CD4-positive, alpha-beta T cell (primary cell): ENCODE measurements at regions not wholly inside any gene's neighbourhood (a gene's known extent, or its start where the extent isn't known, plus 50 kb on each side); places are given as distances from the start of the nearest gene placed in this dataset.
A peak's percentile ranks its signal among the peaks of the same experiment; 100 is the strongest.

Source experiments
- ATAC-seq: fragments of 200-7000 bp; cut with Tn5 transposase; one replicate; pipeline ENCODE4 v1.10.0; 2022; ENCODE audit warnings: mild to moderate bottlenecking; ENCODE audit not compliant: poor library complexity
- CTCF ChIA-PET: fragments of 350-600 bp; sonication (Branson Sonifier 250); formaldehyde crosslinking; loops from one replicate; lab custom pipeline; 2021; ENCODE audit warnings: antibody characterized with exemption, inconsistent platforms; lab: Charles Lee
- POLR2A ChIA-PET: fragments of 350-600 bp; sonication (Branson Sonifier 250); formaldehyde crosslinking; loops from one replicate; lab custom pipeline; 2021; ENCODE audit warnings: antibody characterized with exemption, inconsistent platforms; lab: Charles Lee
- DNase-seq, 14 experiments: peaks; one replicate each; pipeline ENCODE4 v3.0.0-alpha.2; 2013 to 2020; ENCODE audit warnings: mixed read lengths in 2 of 14
- H3K27ac ChIP-seq, 2 donors: one replicate each; pipeline versions ENCODE4 v1.5.1 to v1.7.0; 2013; ENCODE audit warnings: low read length in 2 of 2, low read depth in 1 of 2, mild to moderate bottlenecking in 1 of 2
- H3K27me3 ChIP-seq, 2 experiments: 1 replicate in 1 of 2; 2 replicates in 1 of 2; pipeline versions ENCODE4 v1.6.1 to v1.7.0; 2013; ENCODE audit warnings: low read length in 2 of 2, control low read depth in 1 of 2, mild to moderate bottlenecking in 1 of 2, moderate library complexity in 1 of 2; ENCODE audit not compliant: insufficient read depth in 2 of 2, control insufficient read depth in 1 of 2
- H3K36me3 ChIP-seq: one replicate; pipeline ENCODE4 v1.6.1; 2013; ENCODE audit warnings: low read length, control low read depth; ENCODE audit not compliant: insufficient read depth
- H3K4me1 ChIP-seq: one replicate; pipeline ENCODE4 v1.6.1; 2013; ENCODE audit warnings: low read length, control low read depth; ENCODE audit not compliant: insufficient read depth
- H3K4me3 ChIP-seq: one replicate; pipeline ENCODE4 v1.5.1; 2013; ENCODE audit warnings: mild to moderate bottlenecking, low read length, moderate library complexity
- H3K9me3 ChIP-seq, 2 experiments: 1 replicate in 1 of 2; 2 replicates in 1 of 2; pipeline versions ENCODE4 v1.6.1 to v1.7.0; 2013; ENCODE audit warnings: low read length in 2 of 2, mild to moderate bottlenecking in 2 of 2, control low read depth in 1 of 2, moderate library complexity in 1 of 2; ENCODE audit not compliant: control insufficient read depth in 1 of 2, insufficient read depth in 1 of 2
- H3K27ac Mint-ChIP-seq: one replicate; pipeline ENCODE4 v1.8.0; 2020; ENCODE audit warnings: mixed read lengths
- H3K27me3 Mint-ChIP-seq: one replicate; pipeline ENCODE4 v1.8.0; 2021; ENCODE audit warnings: mixed read lengths
- H3K36me3 Mint-ChIP-seq: one replicate; pipeline ENCODE4 v1.8.0; 2021; ENCODE audit warnings: low read depth, mixed read lengths
- H3K4me1 Mint-ChIP-seq: one replicate; pipeline ENCODE4 v1.8.0; 2021; ENCODE audit warnings: low read depth, mixed read lengths
- H3K4me3 Mint-ChIP-seq: one replicate; pipeline ENCODE4 v1.8.0; 2020; ENCODE audit warnings: mild to moderate bottlenecking, mixed read lengths
- H3K9me3 Mint-ChIP-seq: one replicate; pipeline ENCODE4 v1.8.0; 2020; ENCODE audit warnings: mixed read lengths
- intact Hi-C, 2 experiments: fragments of 100-400 bp; cut with DNase I in 1 of 2; cut with micrococcal nuclease in 1 of 2; formaldehyde crosslinking; loops; one replicate each; pipeline versions ENCODE4 v1.15.1 to v1.9.0; 2023 to 2025; cut with DNase I, micrococcal nuclease
- TF ChIP-seq, protein P1 (sequence below): fragments of 200-600 bp; IDR thresholded peaks from one replicate; pipeline ENCODE4 v1.8.0; 2022; ENCODE audit warnings: antibody characterized with exemption, mild to moderate bottlenecking

DNA sequence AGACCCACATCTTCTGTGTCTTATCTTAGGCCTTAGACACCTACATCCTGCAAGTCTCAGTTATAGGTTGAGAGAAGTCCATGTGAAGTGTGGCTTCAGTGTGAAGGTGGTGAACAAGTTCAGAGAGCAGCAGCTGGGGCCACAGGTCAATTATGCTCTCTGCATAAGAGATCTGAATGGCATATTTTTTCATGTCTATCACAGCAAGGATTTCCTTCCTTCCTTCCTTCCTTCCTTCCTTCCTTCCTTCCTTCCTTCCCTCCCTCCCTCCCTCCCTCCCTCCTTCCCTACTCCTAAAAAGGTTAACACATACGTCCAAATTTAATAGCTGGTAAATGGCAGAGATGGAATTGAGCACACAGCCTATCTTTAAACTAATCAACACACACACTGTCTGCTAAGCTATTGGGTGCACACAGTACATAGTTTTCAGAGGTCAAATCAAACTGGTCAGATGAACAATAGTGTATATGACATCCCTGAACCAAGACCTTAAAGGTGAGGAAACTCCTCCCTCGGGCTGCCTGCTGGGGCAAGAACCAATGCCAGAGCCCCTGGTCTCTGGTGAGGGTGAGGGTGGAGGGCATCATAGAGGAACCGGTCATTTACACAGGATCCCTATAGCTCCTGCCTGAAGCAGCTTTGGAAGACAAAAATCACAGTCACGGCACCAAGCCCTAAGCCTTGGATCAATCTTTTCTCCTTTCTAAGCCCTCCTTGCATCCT, 240.9 kb downstream of the ICOS start:
- ChIA-PET POLR2A (interaction anchor here (0.8 to 1.7 kb wide), 4 partner anchors 10 to 67 kb away, joined by 3 to 6 read pairs (median 4); no protein-coding TSS in a partner anchor), CTCF (interaction anchor here (1.0 to 2.9 kb wide), 10 partner anchors 12 to 248 kb away, joined by 3 to 18 read pairs (median 6); no protein-coding TSS in a partner anchor)
- ATAC-seq (no peak), DNase-seq (no peak)
- peaks cover 5 to 6% of the 10 kb centered on the region in 2 experiments for H3K27me3 ChIP-seq
- Mint-ChIP-seq H3K27me3 (peaks cover 10% of the 10 kb centered on the region), H3K4me3 (no peak overlapping the region), H3K4me1 (no peaks in the 10 kb centered on the region), H3K9me3 (no peaks in the 10 kb centered on the region), H3K36me3 (no peaks in the 10 kb centered on the region), H3K27ac (no peak overlapping the region)
- no peaks in the 10 kb centered on the region for H3K9me3 ChIP-seq
- TF ChIP-seq, protein P1, sequence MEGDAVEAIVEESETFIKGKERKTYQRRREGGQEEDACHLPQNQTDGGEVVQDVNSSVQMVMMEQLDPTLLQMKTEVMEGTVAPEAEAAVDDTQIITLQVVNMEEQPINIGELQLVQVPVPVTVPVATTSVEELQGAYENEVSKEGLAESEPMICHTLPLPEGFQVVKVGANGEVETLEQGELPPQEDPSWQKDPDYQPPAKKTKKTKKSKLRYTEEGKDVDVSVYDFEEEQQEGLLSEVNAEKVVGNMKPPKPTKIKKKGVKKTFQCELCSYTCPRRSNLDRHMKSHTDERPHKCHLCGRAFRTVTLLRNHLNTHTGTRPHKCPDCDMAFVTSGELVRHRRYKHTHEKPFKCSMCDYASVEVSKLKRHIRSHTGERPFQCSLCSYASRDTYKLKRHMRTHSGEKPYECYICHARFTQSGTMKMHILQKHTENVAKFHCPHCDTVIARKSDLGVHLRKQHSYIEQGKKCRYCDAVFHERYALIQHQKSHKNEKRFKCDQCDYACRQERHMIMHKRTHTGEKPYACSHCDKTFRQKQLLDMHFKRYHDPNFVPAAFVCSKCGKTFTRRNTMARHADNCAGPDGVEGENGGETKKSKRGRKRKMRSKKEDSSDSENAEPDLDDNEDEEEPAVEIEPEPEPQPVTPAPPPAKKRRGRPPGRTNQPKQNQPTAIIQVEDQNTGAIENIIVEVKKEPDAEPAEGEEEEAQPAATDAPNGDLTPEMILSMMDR: no peak
- no peaks in the 10 kb centered on the region for H3K36me3 ChIP-seq
- intact Hi-C loops: loop anchor here in 1 of 2 experiments (5.0 kb wide), 2 partner anchors 105 to 150 kb away; no protein-coding TSS in a partner anchor
- H3K27ac ChIP-seq: no peak overlapping the region
- peaks cover 4% of the 10 kb centered on the region for H3K4me1 ChIP-seq
- no peak overlapping the region for H3K4me3 ChIP-seq

DNA sequence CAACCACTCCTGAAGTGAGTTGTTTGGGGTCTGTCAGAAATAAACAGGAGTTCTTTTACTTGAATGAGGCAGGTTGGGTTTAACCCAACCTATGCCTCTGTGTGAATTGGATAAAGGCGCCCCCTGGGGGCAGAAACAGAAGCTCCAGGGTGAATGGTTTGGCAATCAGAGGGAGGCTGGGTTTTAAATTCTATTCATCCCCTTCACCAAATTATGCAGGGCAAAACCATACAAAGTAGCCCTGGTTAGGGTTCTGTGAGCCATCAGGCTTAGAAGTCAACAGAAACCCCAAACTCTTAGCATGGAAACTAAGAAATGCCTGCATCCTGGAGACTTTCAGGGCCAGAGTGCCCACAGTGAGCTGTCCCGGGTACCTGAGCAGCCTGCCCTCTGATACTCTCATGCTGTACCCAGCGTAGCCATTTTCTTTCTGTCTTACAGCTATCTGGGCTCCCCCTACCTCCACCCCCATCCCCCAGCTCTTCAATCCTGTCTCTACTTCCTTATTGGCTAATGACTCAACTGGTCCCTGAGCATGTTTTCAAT, 241.5 kb downstream of the ICOS start:
- Mint-ChIP-seq H3K9me3 (no peaks in the 10 kb centered on the region), H3K4me1 (no peaks in the 10 kb centered on the region), H3K27me3 (peaks cover 10% of the 10 kb centered on the region), H3K27ac (no peak overlapping the region), H3K4me3 (no peak overlapping the region), H3K36me3 (no peaks in the 10 kb centered on the region)
- ATAC-seq: peak; percentile 69
- ChIA-PET POLR2A (interaction anchor here (0.8 to 1.7 kb wide), 5 partner anchors 10 to 69 kb away, joined by 3 to 6 read pairs (median 4); no protein-coding TSS in a partner anchor), CTCF (interaction anchor here (0.6 to 2.9 kb wide), 10 partner anchors 10 to 249 kb away, joined by 3 to 18 read pairs (median 6); no protein-coding TSS in a partner anchor)
- peak; percentile 48 to 82 (median 62) for DNase-seq
- H3K27ac ChIP-seq: no peak overlapping the region
- TF ChIP-seq, protein P1: peak; percentile 66
- H3K4me3 ChIP-seq: no peak overlapping the region
- no peaks in the 10 kb centered on the region for H3K36me3 ChIP-seq
- peaks cover 5 to 6% of the 10 kb centered on the region in 2 experiments for H3K27me3 ChIP-seq
- H3K9me3 ChIP-seq: no peaks in the 10 kb centered on the region
- H3K4me1 ChIP-seq: peaks cover 4% of the 10 kb centered on the region
- intact Hi-C loops: loop anchor here (1.0 to 5.0 kb wide), 7 partner anchors 33 to 249 kb away; no protein-coding TSS in a partner anchor

GRCh38 chr2:204180649-204181048, 244.1 kb downstream of the ICOS start:
- DNase-seq: no peak
- H3K4me1 ChIP-seq: peaks cover 4% of the 10 kb centered on the region
- H3K4me1 Mint-ChIP-seq: no peaks in the 10 kb centered on the region
- H3K4me3 ChIP-seq: no peak overlapping the region
- no peaks in the 10 kb centered on the region for H3K36me3 Mint-ChIP-seq
- no peak overlapping the region for H3K27ac ChIP-seq
- intact Hi-C loops: no loop called here
- TF ChIP-seq, protein P1: no peak
- no peak overlapping the region for H3K4me3 Mint-ChIP-seq
- H3K9me3 Mint-ChIP-seq: no peaks in the 10 kb centered on the region
- CTCF ChIA-PET: interaction anchor here (1.6 kb wide), 1 partner anchor 58 kb away, joined by 3 read pairs; no protein-coding TSS in a partner anchor
- H3K36me3 ChIP-seq: no peaks in the 10 kb centered on the region
- peaks cover 5 to 6% of the 10 kb centered on the region in 2 experiments for H3K27me3 ChIP-seq
- no peak for ATAC-seq
- H3K27ac Mint-ChIP-seq: no peak overlapping the region
- POLR2A ChIA-PET: no interaction called here
- peaks cover 10% of the 10 kb centered on the region for H3K27me3 Mint-ChIP-seq
- H3K9me3 ChIP-seq: no peaks in the 10 kb centered on the region
